VCaP (cell line): ENCODE measurements at regions not wholly inside any gene's neighbourhood (a gene's known extent, or its start where the extent isn't known, plus 50 kb on each side); places are given as distances from the start of the nearest gene placed in this dataset.

Experiments
- H3K27ac ChIP-seq: fragments of 450-650 bp; 2 replicates; pipeline ENCODE4 v1.5.1; 2017
- CTCF ChIP-seq: fragments of 450-650 bp; conservative IDR thresholded peaks from 2 replicates; pipeline ENCODE4 v1.5.1; 2017; ENCODE audit warnings: mild to moderate bottlenecking, moderate library complexity

GRCh38 chr10:10644676-10645385 is 372.8 kb upstream of the CELF2 start:
- no peak for TF ChIP-seq CTCF
- no peak overlapping the region for H3K27ac ChIP-seq

GRCh38 chr10:10647331-10647730 is 370.3 kb upstream of the CELF2 start:
- TF ChIP-seq CTCF = no peak
- H3K27ac ChIP-seq = no peak overlapping the region

GRCh38 chr10:10657139-10657760 is 360.4 kb upstream of the CELF2 start:
- H3K27ac ChIP-seq = no peak overlapping the region
- TF ChIP-seq CTCF = no peak

- H3K27ac ChIP-seq = no peak overlapping the region
- TF ChIP-seq CTCF = no peak
Observed at GRCh38 chr10:10658172-10658785, 359.4 kb upstream of the CELF2 start.

GRCh38 chr10:10660054-10660453 is 357.6 kb upstream of the CELF2 start:
- H3K27ac ChIP-seq = no peak overlapping the region
- no peak for TF ChIP-seq CTCF

- no peak for TF ChIP-seq CTCF
- no peak overlapping the region for H3K27ac ChIP-seq
Observed at GRCh38 chr10:10661176-10661575, 356.5 kb upstream of the CELF2 start.

- no peak for TF ChIP-seq CTCF
- no peak overlapping the region for H3K27ac ChIP-seq
Observed at GRCh38 chr10:10662716-10663408, 354.8 kb upstream of the CELF2 start.
